Right ventricle myocardium inferior (tissue), 1 donor: ENCODE measurements at regions not wholly inside any gene's neighbourhood (a gene's known extent, or its start where the extent isn't known, plus 50 kb on each side); places are given as distances from the start of the nearest gene placed in this dataset.

Experiments
- ATAC-seq: fragments of 200-7000 bp; cut with Tn5 transposase; one replicate; pipeline ENCODE4 v1.9.1; 2020; ENCODE audit warnings: mild to moderate bottlenecking, moderate library complexity
- DNase-seq: peaks from one replicate; pipeline ENCODE4 v3.0.0; 2021; ENCODE audit errors: missing footprints
- intact Hi-C: fragments of 100-400 bp; cut with DNase I; formaldehyde crosslinking; loops from one replicate; pipeline ENCODE4 v1.11.0; 2022
- donor health status: DM: no; HTN: yes; CAD: no; lungs with severe emphysema.

- intact Hi-C loops, result no loop called here
- DNase-seq (no peak), ATAC-seq (no peak)
Measured at GRCh38 chr7:156282816-156283215, 357.8 kb upstream of the RNF32 start.

- ATAC-seq (no peak), DNase-seq (no peak)
- intact Hi-C loops, result no loop called here
Measured at GRCh38 chr7:156279635-156280034, 360.9 kb upstream of the RNF32 start.

- ATAC-seq (no peak), DNase-seq (no peak)
- intact Hi-C loops, result no loop called here
Measured at GRCh38 chr7:156275292-156275691, 365.3 kb upstream of the RNF32 start.

- ATAC-seq (no peak), DNase-seq (no peak)
- intact Hi-C loops, result no loop called here
Measured at GRCh38 chr7:156274557-156274956, 366.0 kb upstream of the RNF32 start.

GRCh38 chr7:156261581-156261980, 379.0 kb upstream of the RNF32 start:
- DNase-seq, result no peak
- no peak for ATAC-seq
- intact Hi-C loops, result no loop called here

GRCh38 chr7:156257904-156258303, 382.7 kb upstream of the RNF32 start:
- no peak for ATAC-seq
- no peak for DNase-seq
- intact Hi-C loops, result no loop called here

GRCh38 chr7:156255635-156256034, 384.9 kb upstream of the RNF32 start:
- intact Hi-C loops, result no loop called here
- DNase-seq (no peak), ATAC-seq (no peak)

GRCh38 chr7:156251861-156252260, 388.7 kb upstream of the RNF32 start:
- ATAC-seq, result no peak
- intact Hi-C loops, result no loop called here
- no peak for DNase-seq

GRCh38 chr7:156240532-156240931, 400.0 kb upstream of the RNF32 start:
- no peak for DNase-seq
- no peak for ATAC-seq
- intact Hi-C loops, result no loop called here

- DNase-seq (no peak), ATAC-seq (no peak)
- intact Hi-C loops, result no loop called here
Measured at GRCh38 chr7:156238366-156239133, 402.0 kb upstream of the RNF32 start.

GRCh38 chr7:156237614-156238013, 403.0 kb upstream of the RNF32 start:
- intact Hi-C loops, result no loop called here
- DNase-seq (no peak), ATAC-seq (peak; percentile 9)

- no peak for ATAC-seq
- intact Hi-C loops, result no loop called here
- no peak for DNase-seq
Measured at GRCh38 chr7:156236936-156237599, 403.5 kb upstream of the RNF32 start.

GRCh38 chr7:156236181-156236889, 404.2 kb upstream of the RNF32 start:
- ATAC-seq, result no peak
- intact Hi-C loops, result no loop called here
- no peak for DNase-seq

GRCh38 chr7:156234666-156235494, 405.7 kb upstream of the RNF32 start:
- no peak for DNase-seq
- intact Hi-C loops, result no loop called here
- ATAC-seq, result no peak

GRCh38 chr7:156234192-156234591, 406.4 kb upstream of the RNF32 start:
- intact Hi-C loops, result no loop called here
- DNase-seq (no peak), ATAC-seq (no peak)

GRCh38 chr7:156232931-156233705, 407.5 kb upstream of the RNF32 start:
- no peak for ATAC-seq
- no peak for DNase-seq
- intact Hi-C loops, result no loop called here

GRCh38 chr7:156230576-156230975, 410.0 kb upstream of the RNF32 start:
- ATAC-seq (no peak), DNase-seq (no peak)
- intact Hi-C loops, result no loop called here

- DNase-seq (no peak), ATAC-seq (no peak)
- intact Hi-C loops, result no loop called here
Measured at GRCh38 chr7:156224833-156225225, 412.6 kb upstream of the SHH start.
